HT-29 (cell line): ENCODE measurements at regions not wholly inside any gene's neighbourhood (a gene's known extent, or its start where the extent isn't known, plus 50 kb on each side); places are given as distances from the start of the nearest gene placed in this dataset.

Source experiments
- DNase-seq: peaks from one replicate; pipeline ENCODE4 v3.0.0-alpha.2; 2015; ENCODE audit warnings: low spot score

GRCh38 chr9:99282406-99282805, 60.3 kb downstream of the SEC61B start:
- DNase-seq = no peak

- no peak for DNase-seq
Measured at GRCh38 chr9:99285965-99286364, 63.9 kb downstream of the SEC61B start.

GRCh38 chr9:99286536-99286935, 64.5 kb downstream of the SEC61B start:
- no peak for DNase-seq

GRCh38 chr9:99287641-99288040, 65.6 kb downstream of the SEC61B start:
- no peak for DNase-seq

- no peak for DNase-seq
Measured at GRCh38 chr9:99288830-99289229, 66.7 kb downstream of the SEC61B start.

GRCh38 chr9:99294850-99295461, 72.9 kb downstream of the SEC61B start:
- peak; percentile 22 for DNase-seq

- DNase-seq = no peak
Measured at GRCh38 chr9:99296291-99296951, 74.3 kb downstream of the SEC61B start.

GRCh38 chr9:99298614-99299013, 76.5 kb downstream of the SEC61B start:
- DNase-seq = no peak

- peak; percentile 30 for DNase-seq
Measured at GRCh38 chr9:99299211-99300102, 77.4 kb downstream of the SEC61B start.

GRCh38 chr9:99300103-99300439, 78.0 kb downstream of the SEC61B start:
- no peak for DNase-seq

GRCh38 chr9:99300603-99301002, 78.5 kb downstream of the SEC61B start:
- DNase-seq = no peak

GRCh38 chr9:99303177-99303576, 81.1 kb downstream of the SEC61B start:
- DNase-seq = no peak

- DNase-seq = no peak
Measured at GRCh38 chr9:99305124-99305523, 83.0 kb downstream of the SEC61B start.

- no peak for DNase-seq
Measured at GRCh38 chr9:99305820-99306811, 84.0 kb downstream of the SEC61B start.

GRCh38 chr9:99307851-99308250, 85.8 kb downstream of the SEC61B start:
- DNase-seq = peak; percentile 46

- DNase-seq = no peak
Measured at GRCh38 chr9:99309141-99309939, 87.3 kb downstream of the SEC61B start.

- no peak for DNase-seq
Measured at GRCh38 chr9:99312736-99313135, 90.7 kb downstream of the SEC61B start.

- DNase-seq = no peak
Measured at GRCh38 chr9:99319048-99319447, 97.0 kb downstream of the SEC61B start.

- no peak for DNase-seq
Measured at GRCh38 chr9:99322299-99322698, 100.2 kb downstream of the SEC61B start.

- DNase-seq = peak; percentile 6
Measured at GRCh38 chr9:99326112-99326916, 104.2 kb downstream of the SEC61B start.
